ENCODE measurements at regions not wholly inside any gene's neighbourhood (a gene's known extent, or its start where the extent isn't known, plus 50 kb on each side); places are given as distances from the start of the nearest gene placed in this dataset.
"Not testable (repeated sequence)": the region's sequence is repeated elsewhere in the genome, so short reads cannot be mapped to it uniquely, and the experiment has no call there.

GRCh38 chr5:36395260-36395659 lies 93.6 kb upstream of the RANBP3L start:
- Histone ChIP-seq H3K9me3 (replicated peaks) (no peaks in the 10 kb centered on the region), H3K4me1 (replicated peaks) (0 out of 2 replicates have a peak, but pooled peaks cover 3% of the 10 kb centered on the region), H3K27me3 (replicated peaks) (peaks cover 15% of the 10 kb centered on the region), H3K27ac (no peak overlapping the region), H3K36me3 (no peaks in the 10 kb centered on the region), H3K4me3 (no peak overlapping the region)
- DNase-seq (ENCODE audit: low read depth in 1 of 2, low spot score in 2 of 2) = no peak

- H3K36me3 ChIP-seq; DNase-seq (ENCODE audit: low read depth in 1 of 2, low spot score in 2 of 2); H3K27ac ChIP-seq; H3K4me3 ChIP-seq; H3K4me1 ChIP-seq (replicated peaks); H3K9me3 ChIP-seq (replicated peaks): not testable (repeated sequence)
- peaks cover 15% of the 10 kb centered on the region for H3K27me3 ChIP-seq (replicated peaks)
These were observed 94.2 kb upstream of the RANBP3L start for GRCh38 chr5:36395947-36396346.

GRCh38 chr5:36396640-36397039 lies 94.9 kb upstream of the RANBP3L start:
- peak; percentile 40 to 55 for DNase-seq (ENCODE audit: low read depth in 1 of 2, low spot score in 2 of 2)
- Histone ChIP-seq H3K9me3 (replicated peaks) (no peaks in the 10 kb centered on the region), H3K27ac (no peak overlapping the region), H3K4me3 (no peak overlapping the region), H3K27me3 (replicated peaks) (peaks cover 13% of the 10 kb centered on the region), H3K4me1 (replicated peaks) (0 out of 2 replicates have a peak, but pooled peaks cover 3% of the 10 kb centered on the region), H3K36me3 (no peaks in the 10 kb centered on the region)

GRCh38 chr5:36397901-36398536 lies 96.3 kb upstream of the RANBP3L start:
- no peaks in the 10 kb centered on the region for H3K36me3 ChIP-seq
- DNase-seq (ENCODE audit: low read depth in 1 of 2, low spot score in 2 of 2) = no peak
- H3K27ac ChIP-seq = no peak overlapping the region
- H3K27me3 ChIP-seq (replicated peaks) = peaks cover 10% of the 10 kb centered on the region
- H3K9me3 ChIP-seq (replicated peaks) = no peaks in the 10 kb centered on the region
- no peak overlapping the region for H3K4me3 ChIP-seq
- 0 out of 2 replicates have a peak, but pooled peaks cover 3% of the 10 kb centered on the region for H3K4me1 ChIP-seq (replicated peaks)

GRCh38 chr5:36402512-36402906 lies 100.8 kb upstream of the RANBP3L start:
- Histone ChIP-seq H3K36me3 (no peaks in the 10 kb centered on the region), H3K4me3 (no peak overlapping the region), H3K27ac (no peak overlapping the region), H3K9me3 (replicated peaks) (no peaks in the 10 kb centered on the region), H3K27me3 (replicated peaks) (peaks cover 6% of the 10 kb centered on the region), H3K4me1 (replicated peaks) (no peaks in the 10 kb centered on the region)
- no peak for DNase-seq (ENCODE audit: low read depth in 1 of 2, low spot score in 2 of 2)

- Histone ChIP-seq H3K4me1 (replicated peaks) (no peaks in the 10 kb centered on the region), H3K27ac (no peak overlapping the region), H3K4me3 (no peak overlapping the region), H3K9me3 (replicated peaks) (no peaks in the 10 kb centered on the region), H3K27me3 (replicated peaks) (no peaks in the 10 kb centered on the region; the same call in 1 of the 2 replicates), H3K36me3 (no peaks in the 10 kb centered on the region)
- DNase-seq (ENCODE audit: low read depth in 1 of 2, low spot score in 2 of 2) = no peak
These were observed 102.1 kb upstream of the RANBP3L start for GRCh38 chr5:36403632-36404311.

GRCh38 chr5:36406023-36406422 lies 104.3 kb upstream of the RANBP3L start:
- no peaks in the 10 kb centered on the region for H3K4me1 ChIP-seq (replicated peaks)
- no peak overlapping the region for H3K4me3 ChIP-seq
- DNase-seq (ENCODE audit: low read depth in 1 of 2, low spot score in 2 of 2) = no peak
- no peaks in the 10 kb centered on the region; the same call in 1 of the 2 replicates for H3K27me3 ChIP-seq (replicated peaks)
- H3K36me3 ChIP-seq = no peaks in the 10 kb centered on the region
- H3K27ac ChIP-seq = no peak overlapping the region
- H3K9me3 ChIP-seq (replicated peaks) = no peaks in the 10 kb centered on the region

- Histone ChIP-seq H3K27me3 (replicated peaks) (no peaks in the 10 kb centered on the region), H3K4me1 (replicated peaks) (no peaks in the 10 kb centered on the region), H3K4me3 (no peak overlapping the region), H3K36me3 (no peaks in the 10 kb centered on the region), H3K27ac (no peak overlapping the region), H3K9me3 (replicated peaks) (no peaks in the 10 kb centered on the region)
- DNase-seq (ENCODE audit: low read depth in 1 of 2, low spot score in 2 of 2) = no peak
These were observed 105.7 kb upstream of the RANBP3L start for GRCh38 chr5:36407396-36407795.

- not testable (repeated sequence) for H3K36me3 ChIP-seq; H3K4me1 ChIP-seq (replicated peaks); H3K27me3 ChIP-seq (replicated peaks); H3K27ac ChIP-seq; H3K9me3 ChIP-seq (replicated peaks); H3K4me3 ChIP-seq; DNase-seq (ENCODE audit: low read depth in 1 of 2, low spot score in 2 of 2)
These were observed 108.0 kb upstream of the RANBP3L start for GRCh38 chr5:36409711-36410110.

GRCh38 chr5:36410672-36411071 lies 109.0 kb upstream of the RANBP3L start:
- H3K4me3 ChIP-seq; H3K27ac ChIP-seq; H3K4me1 ChIP-seq (replicated peaks); H3K36me3 ChIP-seq; DNase-seq (ENCODE audit: low read depth in 1 of 2, low spot score in 2 of 2); H3K9me3 ChIP-seq (replicated peaks); H3K27me3 ChIP-seq (replicated peaks): not testable (repeated sequence)

- no peak overlapping the region for H3K27ac ChIP-seq
- peaks cover 11% of the 10 kb centered on the region for H3K4me1 ChIP-seq (replicated peaks)
- no peaks in the 10 kb centered on the region for H3K9me3 ChIP-seq (replicated peaks)
- H3K27me3 ChIP-seq (replicated peaks) = no peaks in the 10 kb centered on the region
- H3K36me3 ChIP-seq = no peaks in the 10 kb centered on the region
- no peak overlapping the region for H3K4me3 ChIP-seq
- peak in 1 of 2 experiments; percentile 53 for DNase-seq (ENCODE audit: low read depth in 1 of 2, low spot score in 2 of 2)
These were observed 113.2 kb upstream of the RANBP3L start for GRCh38 chr5:36414869-36415282.

- H3K27me3 ChIP-seq (replicated peaks) = no peaks in the 10 kb centered on the region
- no peak overlapping the region for H3K27ac ChIP-seq
- H3K4me3 ChIP-seq = no peak overlapping the region
- no peaks in the 10 kb centered on the region for H3K36me3 ChIP-seq
- DNase-seq (ENCODE audit: low read depth in 1 of 2, low spot score in 2 of 2) = no peak
- H3K9me3 ChIP-seq (replicated peaks) = no peaks in the 10 kb centered on the region
- peaks cover 11% of the 10 kb centered on the region for H3K4me1 ChIP-seq (replicated peaks)
These were observed 114.9 kb upstream of the RANBP3L start for GRCh38 chr5:36416605-36417004.

GRCh38 chr5:36417221-36417620 lies 115.5 kb upstream of the RANBP3L start:
- Histone ChIP-seq H3K27me3 (replicated peaks) (no peaks in the 10 kb centered on the region), H3K27ac (no peak overlapping the region), H3K4me3 (no peak overlapping the region), H3K36me3 (no peaks in the 10 kb centered on the region), H3K9me3 (replicated peaks) (no peaks in the 10 kb centered on the region), H3K4me1 (replicated peaks) (peaks cover 14% of the 10 kb centered on the region)
- no peak for DNase-seq (ENCODE audit: low read depth in 1 of 2, low spot score in 2 of 2)

- no peak for DNase-seq (ENCODE audit: low read depth in 1 of 2, low spot score in 2 of 2)
- no peaks in the 10 kb centered on the region for H3K27me3 ChIP-seq (replicated peaks)
These were observed 116.0 kb upstream of the RANBP3L start for GRCh38 chr5:36417668-36418067.

More at GRCh38 chr5:36417668-36418067, 116.0 kb upstream of the RANBP3L start:
- Histone ChIP-seq H3K27ac (no peak overlapping the region), H3K36me3 (no peaks in the 10 kb centered on the region), H3K4me3 (no peak overlapping the region), H3K4me1 (replicated peaks) (peaks cover 18% of the 10 kb centered on the region), H3K9me3 (replicated peaks) (no peaks in the 10 kb centered on the region)

All from SJSA1 (cell line).